ENCODE measurements at regions not wholly inside any gene's neighbourhood (a gene's known extent, or its start where the extent isn't known, plus 50 kb on each side); places are given as distances from the start of the nearest gene placed in this dataset.
"Not testable (repeated sequence)": the region's sequence is repeated elsewhere in the genome, so short reads cannot be mapped to it uniquely, and the experiment has no call there.

DNA sequence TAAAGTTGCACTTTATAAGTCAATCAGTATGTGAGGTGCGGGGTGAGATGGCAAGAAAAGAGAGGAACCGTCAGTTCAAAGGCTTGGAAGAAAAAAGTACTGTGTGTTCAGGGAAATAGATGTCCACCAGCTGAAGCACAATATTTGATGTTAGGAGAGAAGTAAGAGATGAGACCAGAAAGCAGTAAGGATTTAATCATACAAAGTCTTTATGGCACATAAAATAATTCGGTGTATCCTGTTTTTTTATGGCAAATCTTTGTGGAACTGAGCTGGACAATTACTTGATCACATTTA, 197.2 kb downstream of the FAXC start:
- Mint-ChIP-seq H3K4me1 (ENCODE audit: low read depth) (no peaks in the 10 kb centered on the region), H3K27me3 (ENCODE audit: low read depth) (peaks cover 12% of the 10 kb centered on the region), H3K36me3 (ENCODE audit: low read depth) (no peaks in the 10 kb centered on the region), H3K27ac (no peak overlapping the region), H3K4me3 (no peak overlapping the region), H3K9me3 (no peaks in the 10 kb centered on the region)
- no peak for DNase-seq (ENCODE audit: low spot score)

DNA sequence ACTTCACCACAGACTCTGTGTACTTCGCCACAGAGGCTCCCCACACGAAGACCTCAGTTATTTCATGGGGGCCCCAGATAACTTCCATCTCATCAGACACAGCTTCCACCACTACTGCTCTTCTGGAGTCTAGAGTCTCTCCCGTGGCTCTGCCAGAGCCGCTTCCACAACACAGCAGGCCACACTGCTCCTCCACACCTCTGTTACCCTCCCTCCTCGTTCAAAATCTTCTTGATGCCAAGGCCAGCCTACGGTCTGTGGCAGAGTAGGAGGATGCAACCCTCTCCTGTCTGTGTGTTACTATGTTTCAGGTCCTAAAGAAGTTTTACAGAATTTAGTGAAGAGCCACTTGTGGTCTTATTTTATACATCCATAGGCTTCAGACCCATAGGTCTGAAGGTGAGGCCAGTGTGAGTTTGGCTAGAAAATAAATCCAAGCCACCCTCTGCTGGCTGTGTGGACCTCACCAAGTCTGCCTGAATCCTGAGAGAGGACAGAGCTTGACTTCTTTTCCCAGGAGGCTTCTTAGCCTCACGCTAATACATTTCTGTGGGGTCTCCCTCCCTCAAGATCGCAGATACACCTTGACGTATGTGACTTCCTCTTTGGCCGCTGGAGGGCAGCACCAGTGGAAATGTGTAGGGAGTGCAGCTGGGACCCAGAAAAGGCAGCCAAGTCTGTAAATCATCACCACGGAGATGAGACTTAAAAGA, 197.7 kb downstream of the FAXC start:
- no peak overlapping the region for H3K27ac Mint-ChIP-seq
- H3K4me1 Mint-ChIP-seq (ENCODE audit: low read depth) = no peaks in the 10 kb centered on the region
- H3K9me3 Mint-ChIP-seq = no peaks in the 10 kb centered on the region
- no peaks in the 10 kb centered on the region for H3K36me3 Mint-ChIP-seq (ENCODE audit: low read depth)
- DNase-seq (ENCODE audit: low spot score) = peak; percentile 11
- no peak overlapping the region for H3K4me3 Mint-ChIP-seq
- H3K27me3 Mint-ChIP-seq (ENCODE audit: low read depth) = peaks cover 12% of the 10 kb centered on the region

DNA sequence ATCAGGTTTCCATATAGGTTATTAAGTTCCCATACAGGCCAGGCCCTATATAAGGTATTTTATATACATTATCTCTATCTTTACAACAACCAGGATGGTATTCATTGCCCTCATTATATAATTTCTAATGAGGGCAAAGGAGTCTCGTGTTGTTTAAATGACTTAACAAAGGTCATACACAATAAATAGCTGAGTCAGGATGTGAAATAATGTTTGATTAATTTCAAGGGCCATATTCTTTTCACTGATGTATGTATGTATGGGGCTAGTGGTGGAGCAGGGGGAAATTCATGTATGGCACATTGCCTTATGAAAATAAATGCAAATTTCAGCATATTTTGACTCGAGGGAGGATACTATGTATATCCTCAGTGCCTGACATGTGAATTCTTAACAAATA, 200.7 kb downstream of the FAXC start:
- H3K4me1 Mint-ChIP-seq (ENCODE audit: low read depth) = no peaks in the 10 kb centered on the region
- DNase-seq (ENCODE audit: low spot score) = no peak
- no peaks in the 10 kb centered on the region for H3K36me3 Mint-ChIP-seq (ENCODE audit: low read depth)
- peaks cover 9% of the 10 kb centered on the region for H3K27me3 Mint-ChIP-seq (ENCODE audit: low read depth)
- H3K9me3 Mint-ChIP-seq = no peaks in the 10 kb centered on the region
- H3K27ac Mint-ChIP-seq = no peak overlapping the region
- no peak overlapping the region for H3K4me3 Mint-ChIP-seq

DNA sequence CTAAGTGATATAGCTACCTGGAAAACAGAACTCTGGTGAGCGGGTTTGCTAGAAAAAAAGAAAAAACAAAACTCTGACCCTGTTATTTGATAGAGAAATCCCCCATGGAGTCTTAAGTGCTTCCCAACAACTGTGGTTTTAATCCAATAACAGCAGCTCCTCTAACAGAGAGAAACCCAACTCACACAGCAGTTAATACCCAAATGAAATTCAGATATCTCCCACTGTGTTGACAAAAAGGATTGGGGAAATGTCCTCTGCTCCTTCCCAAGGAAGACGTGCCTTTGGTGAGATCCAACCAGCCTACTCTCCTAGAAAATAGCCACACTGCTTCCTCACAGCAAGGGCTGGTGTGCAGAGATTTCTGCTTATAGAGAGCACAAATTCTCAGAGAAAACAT, 200.4 kb upstream of the FBXL4 start:
- no peak for DNase-seq (ENCODE audit: low spot score)
- Mint-ChIP-seq H3K4me3 (no peak overlapping the region), H3K36me3 (ENCODE audit: low read depth) (no peaks in the 10 kb centered on the region), H3K27ac (no peak overlapping the region), H3K27me3 (ENCODE audit: low read depth) (peaks cover 3% of the 10 kb centered on the region), H3K9me3 (no peaks in the 10 kb centered on the region), H3K4me1 (ENCODE audit: low read depth) (no peaks in the 10 kb centered on the region)

DNA sequence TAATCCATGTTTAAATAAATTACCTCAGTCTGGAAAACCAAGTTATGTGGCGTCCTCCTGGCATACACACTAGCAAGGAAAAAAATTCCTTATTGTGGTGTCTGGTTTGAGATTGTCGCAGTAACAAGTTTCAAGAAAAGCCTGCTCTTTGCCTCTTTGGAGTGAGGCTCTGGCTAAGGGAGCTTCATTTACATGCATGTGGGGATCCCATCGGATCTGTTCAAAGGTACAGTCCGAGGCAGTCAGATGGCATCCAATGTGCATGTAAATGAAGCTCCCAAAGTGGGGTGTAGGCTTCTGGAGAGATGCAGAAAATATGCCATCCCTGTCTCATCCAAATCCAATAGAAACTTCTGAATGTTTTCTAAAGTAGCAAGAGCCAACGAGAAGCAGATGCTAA, 199.5 kb upstream of the FBXL4 start:
- no peak for DNase-seq (ENCODE audit: low spot score)
- Mint-ChIP-seq H3K27ac (no peak overlapping the region), H3K4me1 (ENCODE audit: low read depth) (no peaks in the 10 kb centered on the region), H3K4me3 (no peak overlapping the region), H3K27me3 (ENCODE audit: low read depth) (peaks cover 2% of the 10 kb centered on the region), H3K36me3 (ENCODE audit: low read depth) (no peaks in the 10 kb centered on the region), H3K9me3 (no peaks in the 10 kb centered on the region)

DNA sequence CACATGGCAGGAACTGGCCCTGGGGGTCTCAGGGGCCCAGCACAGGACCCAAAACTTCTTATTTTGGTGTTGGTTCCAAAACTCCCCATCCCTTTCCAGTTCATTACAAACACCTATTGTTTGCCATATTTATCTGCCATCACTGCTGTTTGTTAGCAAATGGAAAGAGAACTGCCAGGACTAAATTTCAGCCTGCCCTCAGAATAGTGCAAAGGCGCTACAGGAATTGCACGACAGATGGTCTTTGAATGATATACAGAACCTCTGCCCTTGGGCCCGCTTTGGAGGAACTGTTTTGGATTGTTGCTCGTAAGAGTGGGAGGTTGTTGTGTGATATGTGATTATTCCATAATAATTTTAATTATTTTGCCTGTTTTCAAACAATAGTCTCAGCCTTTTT, 199.0 kb upstream of the FBXL4 start:
- Mint-ChIP-seq H3K27ac (no peak overlapping the region), H3K4me1 (ENCODE audit: low read depth) (no peaks in the 10 kb centered on the region), H3K27me3 (ENCODE audit: low read depth) (no peaks in the 10 kb centered on the region), H3K36me3 (ENCODE audit: low read depth) (no peaks in the 10 kb centered on the region), H3K4me3 (no peak overlapping the region), H3K9me3 (no peaks in the 10 kb centered on the region)
- DNase-seq (ENCODE audit: low spot score) = no peak

DNA sequence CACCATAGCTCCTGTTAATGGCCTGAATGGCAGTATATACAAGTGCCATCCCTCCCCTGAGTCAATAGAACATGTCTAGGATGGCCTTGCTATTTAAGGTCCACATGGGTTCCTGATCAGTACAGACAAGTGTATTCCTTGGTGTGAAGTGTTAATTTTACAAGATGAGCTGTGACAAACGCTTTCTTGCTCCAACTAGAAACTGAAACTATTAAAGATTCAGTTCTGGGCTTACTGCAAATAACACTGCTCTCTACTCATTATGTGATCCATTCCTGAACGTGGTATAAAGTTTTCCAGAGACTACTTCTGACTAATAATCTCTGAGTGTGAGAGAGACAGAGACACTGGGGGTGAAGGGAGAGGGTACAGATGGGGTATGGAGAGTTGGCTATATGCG, 198.0 kb upstream of the FBXL4 start:
- no peak overlapping the region for H3K4me3 Mint-ChIP-seq
- H3K9me3 Mint-ChIP-seq = no peaks in the 10 kb centered on the region
- no peaks in the 10 kb centered on the region for H3K36me3 Mint-ChIP-seq (ENCODE audit: low read depth)
- DNase-seq (ENCODE audit: low spot score) = no peak
- no peaks in the 10 kb centered on the region for H3K4me1 Mint-ChIP-seq (ENCODE audit: low read depth)
- H3K27me3 Mint-ChIP-seq (ENCODE audit: low read depth) = no peaks in the 10 kb centered on the region
- H3K27ac Mint-ChIP-seq = no peak overlapping the region

DNA sequence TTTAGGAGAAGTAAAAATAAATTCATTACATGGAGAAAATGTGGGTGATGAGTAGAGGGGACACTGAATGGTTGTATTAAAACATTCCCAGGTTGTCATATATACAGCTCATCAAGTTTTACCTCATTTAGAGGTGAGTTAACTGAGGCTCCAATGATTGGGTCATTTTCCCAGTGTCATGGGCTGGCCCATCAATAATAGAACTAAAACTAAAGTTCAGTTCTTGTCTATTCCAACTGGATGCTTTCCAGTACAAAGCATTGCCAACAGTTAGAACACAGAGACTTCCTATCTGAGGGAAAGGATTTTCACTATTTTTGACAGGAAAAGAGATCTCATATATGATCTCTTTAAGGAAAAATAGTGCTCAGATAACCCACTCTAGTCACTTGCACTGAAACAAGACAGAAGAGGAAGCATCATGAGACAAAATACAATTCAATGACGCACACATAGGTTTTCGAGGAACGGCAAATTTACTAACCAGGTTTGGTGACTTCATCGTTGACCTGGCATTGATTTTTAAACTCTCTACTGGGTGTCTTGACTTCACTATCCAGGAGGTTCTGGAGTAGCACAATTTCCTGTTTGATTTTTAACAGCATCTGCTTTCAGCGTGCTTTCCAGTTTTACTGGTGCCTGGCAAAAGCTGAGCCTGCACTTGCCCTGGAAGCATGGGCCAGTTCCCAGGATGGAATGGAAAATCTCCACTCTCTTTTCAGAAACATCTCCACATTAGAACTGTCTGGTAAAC, 195.5 kb upstream of the FBXL4 start:
- Mint-ChIP-seq H3K27me3 (ENCODE audit: low read depth) (no peaks in the 10 kb centered on the region), H3K4me1 (ENCODE audit: low read depth) (no peaks in the 10 kb centered on the region), H3K27ac (no peak overlapping the region), H3K9me3 (no peaks in the 10 kb centered on the region), H3K4me3 (no peak overlapping the region), H3K36me3 (ENCODE audit: low read depth) (no peaks in the 10 kb centered on the region)
- DNase-seq (ENCODE audit: low spot score) = no peak

DNA sequence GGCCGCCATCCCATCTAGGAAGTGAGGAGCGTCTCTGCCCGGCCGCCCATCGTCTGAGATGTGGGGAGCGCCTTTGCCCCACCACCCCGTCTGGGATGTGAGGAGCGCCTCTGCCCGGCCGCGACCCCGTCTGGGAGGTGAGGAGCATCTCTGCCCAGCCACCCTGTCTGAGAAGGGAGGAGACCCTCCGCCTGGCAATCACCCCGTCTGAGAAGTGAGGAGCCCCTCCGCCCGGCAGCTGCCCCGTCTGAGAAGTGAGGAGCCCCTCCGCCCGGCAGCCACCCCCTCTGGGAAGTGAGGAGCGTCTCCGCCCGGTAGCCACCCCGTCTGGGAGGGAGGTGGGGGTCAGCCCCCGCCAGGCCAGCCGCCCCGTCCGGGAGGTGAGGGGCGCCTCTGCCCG, 194.2 kb upstream of the FBXL4 start:
- H3K9me3 Mint-ChIP-seq; H3K4me3 Mint-ChIP-seq; DNase-seq (ENCODE audit: low spot score); H3K27ac Mint-ChIP-seq; H3K4me1 Mint-ChIP-seq (ENCODE audit: low read depth); H3K36me3 Mint-ChIP-seq (ENCODE audit: low read depth); H3K27me3 Mint-ChIP-seq (ENCODE audit: low read depth): not testable (repeated sequence)

DNA sequence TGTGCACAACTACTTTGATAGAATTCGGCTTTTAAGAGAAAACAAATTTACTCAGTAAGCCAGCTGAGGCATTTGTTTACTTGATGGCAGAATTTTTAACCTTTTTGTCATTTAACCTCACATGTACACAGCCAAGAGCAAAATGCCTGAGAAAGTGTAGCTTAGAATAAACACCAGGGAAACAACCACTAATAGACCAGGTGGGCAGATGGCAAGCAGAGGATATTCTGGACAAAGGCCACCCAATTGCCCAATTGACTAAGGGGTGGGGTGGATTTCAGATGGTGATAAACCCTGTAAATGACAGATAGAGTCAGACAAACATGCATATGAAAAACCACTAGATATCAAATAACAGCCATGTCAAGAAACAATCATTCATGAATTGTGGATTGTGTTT, 190.7 kb upstream of the FBXL4 start:
- Mint-ChIP-seq H3K27me3 (ENCODE audit: low read depth) (peaks cover 5% of the 10 kb centered on the region), H3K27ac (no peak overlapping the region), H3K9me3 (no peaks in the 10 kb centered on the region), H3K4me3 (no peak overlapping the region), H3K4me1 (ENCODE audit: low read depth) (no peaks in the 10 kb centered on the region), H3K36me3 (ENCODE audit: low read depth) (no peaks in the 10 kb centered on the region)
- no peak for DNase-seq (ENCODE audit: low spot score)

DNA sequence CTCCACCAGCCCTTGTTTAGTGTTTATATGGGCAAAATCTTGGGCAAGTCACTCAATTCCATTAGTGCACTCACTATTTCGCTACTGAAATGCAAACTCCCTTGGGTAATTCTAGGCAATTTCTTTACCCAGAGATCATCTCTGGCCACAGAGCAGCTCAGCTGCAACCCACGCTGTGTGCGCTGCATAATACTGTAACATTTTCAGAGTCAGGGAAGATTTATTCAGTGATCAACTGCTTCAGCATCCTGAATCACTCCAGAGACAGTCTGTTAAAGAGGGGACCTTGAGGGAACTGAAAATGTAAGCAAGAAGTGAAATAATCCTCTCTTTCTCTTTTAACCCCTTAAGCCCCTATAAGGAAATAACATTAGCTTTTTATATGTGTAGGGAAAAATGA, 189.6 kb upstream of the FBXL4 start:
- no peak for DNase-seq (ENCODE audit: low spot score)
- no peaks in the 10 kb centered on the region for H3K4me1 Mint-ChIP-seq (ENCODE audit: low read depth)
- H3K9me3 Mint-ChIP-seq = no peaks in the 10 kb centered on the region
- H3K27ac Mint-ChIP-seq = no peak overlapping the region
- H3K27me3 Mint-ChIP-seq (ENCODE audit: low read depth) = peaks cover 5% of the 10 kb centered on the region
- H3K36me3 Mint-ChIP-seq (ENCODE audit: low read depth) = no peaks in the 10 kb centered on the region
- H3K4me3 Mint-ChIP-seq = no peak overlapping the region

DNA sequence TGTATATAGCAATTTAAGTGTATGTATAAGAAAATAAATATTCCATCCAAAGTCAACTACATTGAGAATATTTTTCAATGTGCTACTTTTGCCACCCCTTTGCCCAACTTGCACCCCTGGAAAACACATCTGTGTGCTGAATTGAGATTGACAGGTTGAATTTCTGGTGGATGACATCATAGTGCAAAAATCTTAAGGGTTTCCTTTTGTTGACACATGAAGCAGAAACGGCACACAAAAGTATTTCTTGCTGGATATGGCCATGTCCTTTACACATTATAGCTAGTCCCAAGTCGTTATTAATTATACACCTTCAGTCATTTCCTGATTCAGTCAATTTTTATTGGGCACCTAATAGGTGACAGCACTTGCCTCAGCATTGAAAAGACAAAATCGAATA, 188.7 kb upstream of the FBXL4 start:
- DNase-seq (ENCODE audit: low spot score) = no peak
- Mint-ChIP-seq H3K36me3 (ENCODE audit: low read depth) (no peaks in the 10 kb centered on the region), H3K4me3 (no peak overlapping the region), H3K4me1 (ENCODE audit: low read depth) (no peaks in the 10 kb centered on the region), H3K27ac (no peak overlapping the region), H3K9me3 (no peaks in the 10 kb centered on the region), H3K27me3 (ENCODE audit: low read depth) (peaks cover 5% of the 10 kb centered on the region)

DNA sequence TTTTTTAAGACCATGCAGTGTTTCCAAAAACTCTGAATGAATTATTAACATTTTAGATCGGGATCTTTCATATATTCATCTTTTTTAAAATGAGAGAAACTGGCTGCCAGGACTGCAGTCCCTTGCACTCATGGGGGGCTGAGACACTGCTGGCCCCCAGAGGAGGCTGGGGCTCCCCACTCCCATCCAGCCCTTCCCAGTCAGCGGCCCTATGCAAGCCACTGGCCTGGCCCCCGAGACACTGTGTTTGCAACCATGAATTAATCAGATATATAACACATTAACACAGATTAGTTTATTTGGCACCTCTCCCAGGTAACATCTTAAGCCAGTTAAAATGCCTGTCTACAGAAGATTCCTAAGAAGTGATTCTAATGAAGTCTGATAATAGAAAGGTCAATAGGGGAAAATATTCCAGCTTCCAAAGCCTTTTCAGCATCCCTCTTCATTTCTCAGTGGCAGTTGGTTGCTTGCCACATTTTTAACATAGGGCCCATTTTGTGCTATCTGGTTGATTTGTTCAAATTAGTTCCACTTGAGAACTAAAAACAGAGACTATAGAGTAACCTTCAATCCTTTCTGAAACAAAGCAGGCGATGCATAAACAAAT, 184.4 kb upstream of the FBXL4 start:
- H3K27me3 Mint-ChIP-seq (ENCODE audit: low read depth) = peaks cover 5% of the 10 kb centered on the region
- no peak for DNase-seq (ENCODE audit: low spot score)
- no peaks in the 10 kb centered on the region for H3K4me1 Mint-ChIP-seq (ENCODE audit: low read depth)
- H3K4me3 Mint-ChIP-seq = no peak overlapping the region
- H3K9me3 Mint-ChIP-seq = no peaks in the 10 kb centered on the region
- H3K27ac Mint-ChIP-seq = no peak overlapping the region
- H3K36me3 Mint-ChIP-seq (ENCODE audit: low read depth) = no peaks in the 10 kb centered on the region

DNA sequence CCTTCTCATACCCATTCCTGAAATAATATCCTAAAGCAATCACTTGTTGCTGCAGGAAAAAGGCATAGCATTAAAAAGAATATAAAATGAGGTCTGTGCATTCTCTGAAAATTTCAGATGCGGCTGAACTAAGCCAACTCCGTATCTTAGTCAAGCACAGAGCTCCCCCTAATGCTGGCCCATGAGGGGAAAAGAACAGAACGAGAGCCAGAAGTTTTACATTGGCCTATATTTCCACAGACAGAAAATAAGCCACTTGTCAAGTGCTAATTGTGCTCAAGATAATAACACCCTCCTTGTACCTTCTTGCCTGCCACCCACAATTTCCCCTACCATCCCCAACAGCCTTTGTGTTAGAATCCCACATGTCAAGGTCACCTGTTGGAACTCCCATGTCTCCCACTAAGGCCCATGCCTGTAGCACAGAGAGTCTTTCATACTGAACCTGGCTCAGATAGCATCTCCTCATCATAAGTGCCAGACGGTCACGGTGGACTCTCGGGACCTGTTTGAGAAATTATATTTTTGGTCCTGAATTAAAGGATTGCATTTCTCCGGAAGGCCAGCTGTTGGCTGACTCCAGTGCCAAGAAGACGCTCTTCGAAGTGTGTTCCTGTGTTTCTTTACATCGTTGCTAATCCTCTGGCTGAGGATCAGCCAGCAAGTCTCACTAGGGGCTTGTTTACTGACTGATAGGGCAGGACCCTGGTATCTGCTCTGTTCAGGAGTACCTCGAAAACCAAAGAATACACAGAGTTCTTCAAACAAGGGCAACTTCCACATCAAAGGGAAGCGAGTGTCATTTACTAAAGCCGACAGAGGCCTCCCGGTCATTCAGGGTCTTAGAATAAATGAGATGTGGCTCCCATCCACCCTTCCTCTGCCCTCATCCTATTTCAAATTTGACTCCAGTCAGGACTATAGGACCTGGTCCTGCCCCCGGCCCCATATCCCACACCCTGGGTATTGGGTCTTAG, 183.4 kb upstream of the FBXL4 start:
- Mint-ChIP-seq H3K4me3 (no peak overlapping the region), H3K27ac (no peak overlapping the region), H3K9me3 (no peaks in the 10 kb centered on the region), H3K4me1 (ENCODE audit: low read depth) (no peaks in the 10 kb centered on the region), H3K27me3 (ENCODE audit: low read depth) (peaks cover 4% of the 10 kb centered on the region), H3K36me3 (ENCODE audit: low read depth) (no peaks in the 10 kb centered on the region)
- no peak for DNase-seq (ENCODE audit: low spot score)

Data from T-helper 2 cell treated with Interferon-gamma antibody and Interleukin-4, amounts not matched to agents 5 μg/mL and 100 μg/mL, for 36 hours (primary cell).